ENCODE measurements at regions not wholly inside any gene's neighbourhood (a gene's known extent, or its start where the extent isn't known, plus 50 kb on each side); places are given as distances from the start of the nearest gene placed in this dataset.

GRCh38 chr12:27907766-27908165 is 64.8 kb downstream of the PTHLH start:
- DNase-seq (ENCODE audit: low spot score) = no peak

- DNase-seq (ENCODE audit: low spot score) = peak; percentile 27
Observed at GRCh38 chr12:27906658-27907473, 65.7 kb downstream of the PTHLH start.

GRCh38 chr12:27906127-27906500 is 66.4 kb downstream of the PTHLH start:
- no peak for DNase-seq (ENCODE audit: low spot score)

- no peak for DNase-seq (ENCODE audit: low spot score)
Observed at GRCh38 chr12:27905285-27906126, 67.0 kb downstream of the PTHLH start.

GRCh38 chr12:27902651-27903050 is 69.9 kb downstream of the PTHLH start:
- no peak for DNase-seq (ENCODE audit: low spot score)

GRCh38 chr12:27901959-27902358 is 70.6 kb downstream of the PTHLH start:
- DNase-seq (ENCODE audit: low spot score) = no peak

- no peak for DNase-seq (ENCODE audit: low spot score)
Observed at GRCh38 chr12:27900920-27901879, 71.3 kb downstream of the PTHLH start.

- DNase-seq (ENCODE audit: low spot score) = peak; percentile 86
Observed at GRCh38 chr12:27899151-27899661, 73.3 kb downstream of the PTHLH start.

GRCh38 chr12:27898022-27898421 is 74.5 kb downstream of the PTHLH start:
- no peak for DNase-seq (ENCODE audit: low spot score)

GRCh38 chr12:27896419-27896990 is 76.0 kb downstream of the PTHLH start:
- no peak for DNase-seq (ENCODE audit: low spot score)

GRCh38 chr12:27894309-27894708 is 78.2 kb downstream of the PTHLH start:
- no peak for DNase-seq (ENCODE audit: low spot score)

- no peak for DNase-seq (ENCODE audit: low spot score)
Observed at GRCh38 chr12:27879708-27880107, 92.8 kb downstream of the PTHLH start.

GRCh38 chr12:27875677-27876076 is 95.6 kb upstream of the MANSC4 start:
- no peak for DNase-seq (ENCODE audit: low spot score)

- DNase-seq (ENCODE audit: low spot score) = no peak
Observed at GRCh38 chr12:27873010-27873409, 93.0 kb upstream of the MANSC4 start.

GRCh38 chr12:27871946-27872345 is 91.9 kb upstream of the MANSC4 start:
- no peak for DNase-seq (ENCODE audit: low spot score)

GRCh38 chr12:27870939-27871338 is 90.9 kb upstream of the MANSC4 start:
- peak; percentile 72 for DNase-seq (ENCODE audit: low spot score)

- peak; percentile 17 for DNase-seq (ENCODE audit: low spot score)
Observed at GRCh38 chr12:27869567-27869966, 89.5 kb upstream of the MANSC4 start.

- peak; percentile 77 for DNase-seq (ENCODE audit: low spot score)
Observed at GRCh38 chr12:27868139-27868538, 88.1 kb upstream of the MANSC4 start.

- peak; percentile 26 for DNase-seq (ENCODE audit: low spot score)
Observed at GRCh38 chr12:27866373-27867101, 86.5 kb upstream of the MANSC4 start.

- peak; percentile 71 for DNase-seq (ENCODE audit: low spot score)
Observed at GRCh38 chr12:27865421-27865820, 85.4 kb upstream of the MANSC4 start.

- no peak for DNase-seq (ENCODE audit: low spot score)
Observed at GRCh38 chr12:27864521-27864920, 84.5 kb upstream of the MANSC4 start.

All from GM03348 (cell line).